Smooth muscle cell (in vitro differentiated cells): ENCODE measurements at regions not wholly inside any gene's neighbourhood (a gene's known extent, or its start where the extent isn't known, plus 50 kb on each side); places are given as distances from the start of the nearest gene placed in this dataset.

Experiments used
- DNase-seq: peaks from one replicate; lab custom pipeline; 2025; ENCODE audit not compliant: unreplicated experiment; lab: John Stamatoyannopoulos, UW
- H2AFZ ChIP-seq: fragments of 200-600 bp; sonication (generic); 2 replicates; pipeline ENCODE4 v1.6.0; 2016; ENCODE audit warnings: antibody characterized with exemption, low read depth, mild to moderate bottlenecking
- H3F3A ChIP-seq: fragments of 200-600 bp; sonication (generic); 2 replicates; pipeline ENCODE4 v1.6.0; 2017; ENCODE audit warnings: antibody characterized with exemption, low read depth
- H3K27ac ChIP-seq: fragments of 200-600 bp; sonication (generic); 2 replicates; pipeline ENCODE4 v1.5.1; 2016; ENCODE audit warnings: low read depth, mild to moderate bottlenecking
- H3K27me3 ChIP-seq: fragments of 200-600 bp; sonication (generic); 2 replicates; pipeline ENCODE4 v1.6.1; 2016; ENCODE audit warnings: low read depth, mild to moderate bottlenecking
- H3K36me3 ChIP-seq: fragments of 200-600 bp; sonication (generic); 2 replicates; pipeline ENCODE4 v1.5.1; 2016; ENCODE audit warnings: low read depth
- H3K4me1 ChIP-seq: fragments of 200-600 bp; sonication (generic); 2 replicates; pipeline ENCODE4 v1.5.1; 2016; ENCODE audit warnings: low read depth
- H3K4me2 ChIP-seq: fragments of 200-600 bp; sonication (generic); 2 replicates; pipeline ENCODE4 v1.6.0; 2016; ENCODE audit warnings: mild to moderate bottlenecking
- H3K4me3 ChIP-seq: fragments of 200-600 bp; sonication (generic); 2 replicates; pipeline ENCODE4 v1.5.1; 2016; ENCODE audit warnings: mild to moderate bottlenecking
- H3K79me2 ChIP-seq: fragments of 200-600 bp; sonication (generic); 2 replicates; pipeline ENCODE4 v1.6.0; 2016; ENCODE audit warnings: low read depth, mild to moderate bottlenecking
- H3K9ac ChIP-seq: fragments of 200-600 bp; sonication (generic); 2 replicates; pipeline ENCODE4 v1.6.0; 2016; ENCODE audit warnings: low read depth
- H3K9me3 ChIP-seq: fragments of 200-600 bp; sonication (generic); replicated peaks from 2 replicates; pipeline ENCODE4 v1.5.1; 2016; ENCODE audit warnings: low read depth
- H4K20me1 ChIP-seq: fragments of 200-600 bp; sonication (generic); 2 replicates; pipeline ENCODE4 v1.6.0; 2016; ENCODE audit warnings: low read depth
- CTCF ChIP-seq: fragments of 200-600 bp; sonication (generic); IDR thresholded peaks from 2 replicates; pipeline ENCODE4 v1.5.1; 2017; ENCODE audit warnings: borderline replicate concordance, mild to moderate bottlenecking, antibody characterized with exemption; ENCODE audit not compliant: insufficient read depth, poor library complexity, severe bottlenecking
- WGBS: methylation state at CpG from one replicate; pipeline ENCODE4 v1.1.7; 2016; ENCODE audit warnings: low lambda C conversion rate; 5-methylcytosine and 5-hydroxymethylcytosine counted together

- Histone ChIP-seq H3K9ac (no peak overlapping the region), H4K20me1 (no peaks in the 10 kb centered on the region), H3K4me3 (no peak overlapping the region), H3K79me2 (no peaks in the 10 kb centered on the region), H3K4me2 (no peak overlapping the region), H3K36me3 (no peaks in the 10 kb centered on the region), H3K4me1 (no peaks in the 10 kb centered on the region), H3K9me3 (no peaks in the 10 kb centered on the region), H3K27ac (no peak overlapping the region), H3F3A (no peaks in the 10 kb centered on the region), H2AFZ (no peak overlapping the region), H3K27me3 (no peaks in the 10 kb centered on the region)
- TF ChIP-seq CTCF: no peak
- 95% methylated on average over 12 of the region's 12 CpGs for WGBS
- DNase-seq: no peak
Measured at GRCh38 chr13:24624363-24624762, 55.8 kb upstream of the ATP12A start.

- no peak overlapping the region for H3K9ac ChIP-seq
- peak overlapping the region; percentile 45 for H2AFZ ChIP-seq
- H3K79me2 ChIP-seq: no peaks in the 10 kb centered on the region
- no peaks in the 10 kb centered on the region for H4K20me1 ChIP-seq
- no peaks in the 10 kb centered on the region for H3K36me3 ChIP-seq
- no peaks in the 10 kb centered on the region for H3K4me1 ChIP-seq
- no peak overlapping the region for H3K4me3 ChIP-seq
- no peak overlapping the region for H3K4me2 ChIP-seq
- no peak overlapping the region for H3K27ac ChIP-seq
- H3K27me3 ChIP-seq: no peaks in the 10 kb centered on the region
- no peaks in the 10 kb centered on the region for H3K9me3 ChIP-seq
- H3F3A ChIP-seq: no peaks in the 10 kb centered on the region
- 76% methylated on average over 7 of the region's 7 CpGs for WGBS
- no peak for DNase-seq
- TF ChIP-seq CTCF: no peak
Measured at GRCh38 chr13:24624801-24625231, 55.4 kb upstream of the ATP12A start.

DNA sequence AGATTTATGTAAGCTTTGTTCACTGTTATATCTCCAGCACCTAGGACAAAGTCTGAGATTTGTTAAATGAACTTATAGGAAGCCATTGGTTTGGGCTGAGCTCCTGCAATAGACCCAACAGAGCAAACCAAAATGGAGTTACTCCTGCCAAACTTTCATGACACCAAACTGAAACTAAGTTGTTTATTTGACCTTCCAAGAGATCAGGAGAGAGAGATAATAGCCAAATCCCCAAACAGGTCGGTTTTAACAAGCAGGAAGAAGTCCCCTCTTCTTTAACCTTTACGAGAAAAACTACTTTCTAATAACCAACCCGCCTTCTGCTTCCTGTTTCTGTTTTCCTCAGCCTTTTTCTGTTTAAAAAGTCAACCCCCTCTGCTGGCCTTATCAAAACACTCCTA is 54.9 kb upstream of the ATP12A start:
- Histone ChIP-seq H3K4me2 (no peak overlapping the region), H3K4me1 (no peaks in the 10 kb centered on the region), H3F3A (no peaks in the 10 kb centered on the region), H2AFZ (peak overlapping the region; percentile 45), H4K20me1 (no peaks in the 10 kb centered on the region), H3K4me3 (no peak overlapping the region), H3K27me3 (no peaks in the 10 kb centered on the region), H3K36me3 (no peaks in the 10 kb centered on the region), H3K27ac (no peak overlapping the region), H3K9ac (no peak overlapping the region), H3K79me2 (no peaks in the 10 kb centered on the region), H3K9me3 (no peaks in the 10 kb centered on the region)
- no peak for DNase-seq
- WGBS: 44% methylated on average over 3 of the region's 3 CpGs
- TF ChIP-seq CTCF: no peak

DNA sequence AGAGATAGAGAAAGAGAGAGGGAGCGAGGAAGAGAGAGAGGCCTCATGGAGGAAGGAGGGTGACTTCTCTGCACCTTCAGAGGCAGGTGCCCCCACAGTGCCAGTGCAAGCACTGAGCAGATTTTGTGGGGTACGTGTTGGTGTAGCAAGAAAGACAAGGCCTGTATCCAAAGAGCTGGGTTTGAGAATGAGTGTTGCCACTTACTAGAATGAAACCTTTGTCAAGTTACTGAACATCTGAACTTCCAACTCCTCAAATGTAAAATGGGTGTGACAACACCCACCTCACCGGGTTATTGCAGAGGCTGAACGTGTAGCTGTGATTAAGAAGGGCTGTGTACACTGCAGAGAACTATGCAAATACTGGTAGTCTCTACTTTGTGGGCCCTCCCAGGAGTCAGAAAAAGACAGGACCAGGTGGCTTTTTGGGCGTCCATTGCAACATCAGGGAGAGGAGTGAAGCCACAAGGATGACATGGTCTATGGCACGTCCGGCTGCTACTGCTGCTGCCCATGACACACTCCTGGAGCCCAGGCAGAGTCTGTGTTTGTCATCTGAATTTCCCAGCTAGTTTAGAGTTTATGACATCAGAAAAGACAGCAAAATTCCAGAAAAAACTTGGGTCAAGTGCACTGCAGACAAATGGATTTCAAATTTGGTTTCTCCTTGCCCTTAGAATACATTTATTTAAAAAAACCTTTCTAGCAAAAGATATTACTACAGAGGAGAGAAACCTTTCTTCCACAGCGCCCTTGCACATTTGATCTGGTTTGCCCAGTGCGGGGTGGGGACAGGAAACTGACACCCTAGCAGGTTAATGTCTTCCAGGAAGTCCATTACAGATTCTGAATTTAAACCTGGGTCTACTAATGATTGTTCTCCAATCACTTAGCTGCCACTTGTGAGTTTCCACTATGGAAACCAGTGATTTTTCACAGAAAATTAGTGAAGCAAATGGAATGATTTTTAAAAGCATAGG is 54.0 kb upstream of the ATP12A start:
- 84% methylated on average over 9 of the region's 9 CpGs for WGBS
- TF ChIP-seq CTCF: no peak
- H2AFZ ChIP-seq: peak overlapping the region; percentile 45
- H3K27me3 ChIP-seq: no peaks in the 10 kb centered on the region
- no peaks in the 10 kb centered on the region for H3K36me3 ChIP-seq
- no peaks in the 10 kb centered on the region for H3F3A ChIP-seq
- no peak overlapping the region for H3K9ac ChIP-seq
- DNase-seq: no peak
- no peaks in the 10 kb centered on the region for H3K4me1 ChIP-seq
- H3K79me2 ChIP-seq: no peaks in the 10 kb centered on the region
- no peak overlapping the region for H3K4me2 ChIP-seq
- no peaks in the 10 kb centered on the region for H3K9me3 ChIP-seq
- no peak overlapping the region for H3K27ac ChIP-seq
- no peak overlapping the region for H3K4me3 ChIP-seq
- H4K20me1 ChIP-seq: no peaks in the 10 kb centered on the region
